Loucy (cell line): ENCODE measurements at regions not wholly inside any gene's neighbourhood (a gene's known extent, or its start where the extent isn't known, plus 50 kb on each side); places are given as distances from the start of the nearest gene placed in this dataset.

Experiments used
- H2AFZ ChIP-seq: fragments of 200-600 bp; sonication (generic); 2 replicates; pipeline ENCODE4 v1.6.0; 2016; ENCODE audit warnings: antibody characterized with exemption, mild to moderate bottlenecking, low read length, moderate library complexity
- H3F3A ChIP-seq: fragments of 200-600 bp; 2 replicates; pipeline ENCODE4 v1.6.0; 2016; ENCODE audit warnings: antibody characterized with exemption, low read depth, mild to moderate bottlenecking
- H3K27me3 ChIP-seq: fragments of 200-600 bp; sonication (generic); 2 replicates; pipeline ENCODE4 v1.6.1; 2014; ENCODE audit warnings: low read length, mild to moderate bottlenecking; ENCODE audit not compliant: insufficient read depth, poor library complexity, severe bottlenecking
- H3K36me3 ChIP-seq: fragments of 200-600 bp; sonication (generic); 2 replicates; pipeline ENCODE4 v1.6.1; 2016; ENCODE audit warnings: low read length; ENCODE audit not compliant: insufficient read depth
- H3K4me1 ChIP-seq: fragments of 200-600 bp; sonication (generic); 2 replicates; pipeline ENCODE4 v1.5.1; 2014; ENCODE audit warnings: low read length, mild to moderate bottlenecking; ENCODE audit not compliant: insufficient read depth, poor library complexity, severe bottlenecking
- H3K4me2 ChIP-seq: fragments of 200-600 bp; sonication (generic); 2 replicates; pipeline ENCODE4 v1.6.0; 2014; ENCODE audit warnings: antibody characterized with exemption, low read length, low read depth, mild to moderate bottlenecking; ENCODE audit not compliant: poor library complexity, severe bottlenecking
- H3K4me3 ChIP-seq: fragments of 200-600 bp; sonication (generic); 2 replicates; pipeline ENCODE4 v1.5.1; 2014; ENCODE audit warnings: low read length, mild to moderate bottlenecking, mixed read lengths; ENCODE audit not compliant: poor library complexity, severe bottlenecking
- H3K79me2 ChIP-seq: fragments of 200-600 bp; sonication (generic); 2 replicates; pipeline ENCODE4 v1.6.1; 2014; ENCODE audit warnings: low read length; ENCODE audit not compliant: insufficient read depth
- H3K9ac ChIP-seq: fragments of 200-600 bp; sonication (generic); 2 replicates; pipeline ENCODE4 v1.6.0; 2014; ENCODE audit warnings: mild to moderate bottlenecking, low read depth, low read length, moderate library complexity; ENCODE audit not compliant: poor library complexity, severe bottlenecking
- H3K9me2 ChIP-seq: fragments of 200-600 bp; sonication (generic); replicated peaks from 2 replicates; pipeline ENCODE4 v1.6.1; 2016; ENCODE audit warnings: low read depth, low read length, mixed read lengths
- H3K9me3 ChIP-seq: fragments of 200-600 bp; sonication (generic); 2 replicates; pipeline ENCODE4 v1.6.1; 2014; ENCODE audit warnings: mild to moderate bottlenecking, antibody characterized with exemption, low read length, low read depth; ENCODE audit not compliant: insufficient read depth
- H4K20me1 ChIP-seq: fragments of 200-600 bp; sonication (generic); 2 replicates; pipeline ENCODE4 v1.6.0; 2014; ENCODE audit warnings: antibody characterized with exemption, low read length, mild to moderate bottlenecking; ENCODE audit not compliant: insufficient read depth, poor library complexity, severe bottlenecking
- EZH2phosphoT487 ChIP-seq: fragments of 200-600 bp; IDR thresholded peaks from 2 replicates; pipeline ENCODE4 v1.6.1; 2018; ENCODE audit warnings: antibody characterized with exemption, mild to moderate bottlenecking, moderate library complexity, borderline replicate concordance
- TF ChIP-seq, protein P1 (sequence below): fragments of 200-600 bp; sonication (generic); conservative IDR thresholded peaks from 2 replicates; pipeline ENCODE4 v1.5.1; 2014; ENCODE audit warnings: mild to moderate bottlenecking, antibody characterized with exemption, low read length

DNA sequence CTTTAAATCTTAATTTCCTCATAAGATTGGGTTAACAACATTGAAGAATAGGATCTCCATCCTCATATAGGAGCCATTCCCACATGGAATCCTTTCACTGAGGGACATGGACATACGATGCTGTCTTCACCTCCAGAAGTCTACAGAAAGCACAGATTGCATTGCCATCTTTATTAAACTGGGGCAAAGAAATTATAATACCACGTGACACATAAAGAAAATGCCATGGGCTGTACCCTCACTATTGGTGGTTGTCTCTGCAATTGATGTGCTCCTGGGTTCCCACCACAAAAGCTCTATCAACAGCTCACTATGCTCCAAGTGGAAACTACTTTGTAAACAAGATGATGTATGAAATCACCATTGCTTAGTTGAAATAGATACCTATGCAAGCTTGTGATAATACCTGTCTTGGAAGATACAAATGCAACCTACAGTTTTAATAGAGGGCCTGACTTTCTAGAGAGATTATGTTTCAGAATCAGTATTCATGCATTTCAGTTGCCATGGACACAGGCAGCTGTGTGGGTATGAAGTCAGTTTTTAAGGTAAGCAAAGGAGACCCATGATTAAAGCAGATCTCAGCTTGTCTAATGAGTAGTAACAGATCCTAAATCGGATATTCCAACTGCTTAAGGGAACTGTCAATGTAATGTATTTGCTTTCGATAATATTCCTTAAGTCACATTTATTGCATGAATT lies 337.0 kb downstream of the RAD51AP2 start:
- Histone ChIP-seq H3K9me2 (no peaks in the 10 kb centered on the region), H3K27me3 (no peaks in the 10 kb centered on the region), H3K4me3 (no peak overlapping the region), H3K4me1 (no peaks in the 10 kb centered on the region), H4K20me1 (no peaks in the 10 kb centered on the region), H3K36me3 (no peaks in the 10 kb centered on the region), H3K9me3 (no peaks in the 10 kb centered on the region), H3K9ac (no peak overlapping the region), H3F3A (no peaks in the 10 kb centered on the region), H2AFZ (no peak overlapping the region), H3K79me2 (no peaks in the 10 kb centered on the region), H3K4me2 (no peak overlapping the region)
- TF ChIP-seq, protein P1, sequence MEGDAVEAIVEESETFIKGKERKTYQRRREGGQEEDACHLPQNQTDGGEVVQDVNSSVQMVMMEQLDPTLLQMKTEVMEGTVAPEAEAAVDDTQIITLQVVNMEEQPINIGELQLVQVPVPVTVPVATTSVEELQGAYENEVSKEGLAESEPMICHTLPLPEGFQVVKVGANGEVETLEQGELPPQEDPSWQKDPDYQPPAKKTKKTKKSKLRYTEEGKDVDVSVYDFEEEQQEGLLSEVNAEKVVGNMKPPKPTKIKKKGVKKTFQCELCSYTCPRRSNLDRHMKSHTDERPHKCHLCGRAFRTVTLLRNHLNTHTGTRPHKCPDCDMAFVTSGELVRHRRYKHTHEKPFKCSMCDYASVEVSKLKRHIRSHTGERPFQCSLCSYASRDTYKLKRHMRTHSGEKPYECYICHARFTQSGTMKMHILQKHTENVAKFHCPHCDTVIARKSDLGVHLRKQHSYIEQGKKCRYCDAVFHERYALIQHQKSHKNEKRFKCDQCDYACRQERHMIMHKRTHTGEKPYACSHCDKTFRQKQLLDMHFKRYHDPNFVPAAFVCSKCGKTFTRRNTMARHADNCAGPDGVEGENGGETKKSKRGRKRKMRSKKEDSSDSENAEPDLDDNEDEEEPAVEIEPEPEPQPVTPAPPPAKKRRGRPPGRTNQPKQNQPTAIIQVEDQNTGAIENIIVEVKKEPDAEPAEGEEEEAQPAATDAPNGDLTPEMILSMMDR, result no peak
- no peak for TF ChIP-seq EZH2phosphoT487

DNA sequence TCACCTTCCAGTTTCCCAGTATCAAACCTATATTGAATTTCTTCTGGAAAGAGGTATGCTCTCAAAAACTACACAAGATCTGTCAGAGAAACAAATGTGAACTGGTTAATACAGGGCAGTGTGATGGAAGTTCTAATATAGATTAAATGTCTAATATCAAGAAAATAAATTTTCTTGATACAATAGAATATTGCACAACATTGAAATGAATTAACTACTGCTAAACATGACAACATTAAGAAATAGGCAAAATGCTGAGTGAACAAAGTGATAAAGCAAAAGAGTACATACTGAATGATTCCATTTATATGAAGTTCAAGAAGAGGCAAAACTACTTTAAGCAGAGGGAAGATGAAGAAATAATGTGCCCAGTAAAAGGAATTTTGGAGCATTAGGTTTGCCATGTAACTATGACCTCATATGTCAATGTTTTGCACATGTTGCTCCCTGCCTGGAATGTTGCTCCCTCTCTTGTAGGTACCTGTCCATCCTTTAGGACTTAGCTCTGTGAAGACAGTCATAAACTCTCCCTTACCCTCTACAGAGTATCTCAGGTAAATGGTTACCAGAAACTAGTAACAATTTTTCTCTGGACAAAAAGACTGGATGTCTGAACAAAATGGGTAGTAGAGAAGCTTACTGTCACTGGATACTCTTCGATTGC lies 339.0 kb downstream of the RAD51AP2 start:
- H4K20me1 ChIP-seq, result no peaks in the 10 kb centered on the region
- no peak overlapping the region for H3K9ac ChIP-seq
- no peaks in the 10 kb centered on the region for H3K9me2 ChIP-seq
- TF ChIP-seq EZH2phosphoT487, result no peak
- TF ChIP-seq, protein P1, result no peak
- no peaks in the 10 kb centered on the region for H3K79me2 ChIP-seq
- no peak overlapping the region for H3K4me2 ChIP-seq
- no peaks in the 10 kb centered on the region for H3F3A ChIP-seq
- H3K4me3 ChIP-seq, result no peak overlapping the region
- H3K27me3 ChIP-seq, result no peaks in the 10 kb centered on the region
- no peaks in the 10 kb centered on the region for H3K9me3 ChIP-seq
- H3K4me1 ChIP-seq, result no peaks in the 10 kb centered on the region
- no peak overlapping the region for H2AFZ ChIP-seq
- no peaks in the 10 kb centered on the region for H3K36me3 ChIP-seq

DNA sequence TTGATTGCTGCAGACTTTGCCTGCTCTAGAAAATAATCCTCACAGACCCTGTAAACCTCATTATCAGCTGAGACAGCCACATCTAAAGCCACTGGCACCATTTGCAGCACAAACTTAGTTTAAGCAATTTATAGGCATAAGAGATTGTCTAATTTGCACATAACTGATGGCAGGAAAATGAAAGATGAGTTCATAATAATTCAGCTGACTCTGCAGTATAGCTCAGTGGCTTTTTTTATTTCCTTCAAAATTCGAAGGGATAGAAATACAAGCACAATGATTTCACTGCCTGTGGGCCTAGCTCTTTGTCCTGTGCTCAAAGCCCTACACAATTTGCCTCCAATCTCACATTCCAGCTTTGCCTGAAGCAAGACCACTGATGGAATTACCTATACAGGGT lies 341.2 kb downstream of the RAD51AP2 start:
- Histone ChIP-seq H3K9ac (no peak overlapping the region), H3K79me2 (no peaks in the 10 kb centered on the region), H3K4me3 (no peak overlapping the region), H3K36me3 (no peaks in the 10 kb centered on the region), H3K9me3 (no peaks in the 10 kb centered on the region), H3F3A (no peaks in the 10 kb centered on the region), H3K9me2 (no peaks in the 10 kb centered on the region), H3K27me3 (no peaks in the 10 kb centered on the region), H3K4me2 (no peak overlapping the region), H2AFZ (no peak overlapping the region), H3K4me1 (no peaks in the 10 kb centered on the region), H4K20me1 (no peaks in the 10 kb centered on the region)
- TF ChIP-seq, protein P1, result no peak
- no peak for TF ChIP-seq EZH2phosphoT487
